Endothelial cell of umbilical vein (primary cell): ENCODE measurements at regions not wholly inside any gene's neighbourhood (a gene's known extent, or its start where the extent isn't known, plus 50 kb on each side); places are given as distances from the start of the nearest gene placed in this dataset.

ENCODE experiments used
- BruUV-seq: library from RNA; stranded (reverse); fragments of 400-500 nt; replicated peaks from 2 replicates; lab custom pipeline; 2021; lab: Mats Ljungman, UMichigan
- CTCF ChIA-PET: fragments of 300-600, 350-600 bp; sonication (Branson Sonifier 250); formaldehyde crosslinking; loops from one replicate; lab custom pipeline; 2021; ENCODE audit warnings: antibody characterized with exemption, inconsistent platforms; lab: Charles Lee
- POLR2A ChIA-PET: fragments of 300-600, 350-600 bp; sonication (Branson Sonifier 250); formaldehyde crosslinking; loops from one replicate; lab custom pipeline; 2021; ENCODE audit warnings: antibody characterized with exemption, inconsistent platforms; lab: Charles Lee
- DNase-seq: peaks from one replicate; pipeline ENCODE4 v3.0.0-alpha.2; 2011; ENCODE audit warnings: low read depth, low spot score
- FAIRE-seq: peaks from 2 replicates; lab custom pipeline; 2011; peaks lifted over from hg19 to GRCh38; lab: Jason Lieb, UNC
- H2AFZ ChIP-seq: 2 replicates; pipeline ENCODE4 v1.6.0; 2012; ENCODE audit warnings: low read depth, low read length, control low read depth, inconsistent platforms
- H3K27ac ChIP-seq: 2 replicates; pipeline ENCODE4 v1.5.1; 2011; ENCODE audit warnings: low read depth, mild to moderate bottlenecking, control low read depth, low read length, moderate library complexity; ENCODE audit not compliant: insufficient read depth
- H3K27me3 ChIP-seq, 2 experiments: 2 replicates each; pipeline versions ENCODE4 v1.6.0 to v1.6.1; 2011; ENCODE audit warnings: low read length in 2 of 2, mixed read lengths in 1 of 2; ENCODE audit not compliant: control insufficient read depth in 2 of 2, insufficient read depth in 2 of 2
- H3K36me3 ChIP-seq, 2 experiments: 2 replicates in 1 of 2; 3 replicates in 1 of 2; pipeline ENCODE4 v1.5.1; 2011; ENCODE audit warnings: low read length in 2 of 2, mild to moderate bottlenecking in 1 of 2, moderate library complexity in 1 of 2; ENCODE audit not compliant: control insufficient read depth in 2 of 2, insufficient read depth in 2 of 2; ENCODE audit errors: extremely low read depth in 1 of 2
- H3K4me1 ChIP-seq: 3 replicates; pipeline ENCODE4 v1.5.1; 2011; ENCODE audit warnings: mild to moderate bottlenecking, low read length; ENCODE audit not compliant: control insufficient read depth, insufficient read depth; ENCODE audit errors: extremely low read depth
- H3K4me2 ChIP-seq: 2 replicates; pipeline ENCODE4 v1.6.1; 2011; ENCODE audit warnings: low read length, control low read depth, mixed read lengths; ENCODE audit not compliant: insufficient read depth
- H3K4me3 ChIP-seq, 3 experiments: fragments of 200-600 bp in 1 of 3; sonication (generic), shearing (Covaris generic) in 1 of 3; replicated peaks in 1 of 3; 2 replicates each; pipeline ENCODE4 v1.5.1; 2011 to 2016; ENCODE audit warnings: control low read depth in 3 of 3, low read length in 3 of 3, mild to moderate bottlenecking in 2 of 3, inconsistent platforms in 1 of 3, low read depth in 1 of 3, moderate library complexity in 1 of 3; ENCODE audit not compliant: insufficient read depth in 1 of 3
- H3K79me2 ChIP-seq: 2 replicates; pipeline ENCODE4 v1.6.0; 2012; ENCODE audit warnings: low read length, inconsistent platforms; ENCODE audit not compliant: control insufficient read depth, insufficient read depth
- H3K9ac ChIP-seq: replicated peaks from 2 replicates; pipeline ENCODE3; 2011; ENCODE audit warnings: low read length, control low read depth; ENCODE audit not compliant: insufficient read depth; ENCODE audit errors: extremely low read depth
- H3K9me1 ChIP-seq: replicated peaks from 3 replicates; pipeline ENCODE4 v1.6.0; 2011; ENCODE audit warnings: mild to moderate bottlenecking, low read length; ENCODE audit not compliant: control insufficient read depth, insufficient read depth; ENCODE audit errors: extremely low read depth
- H3K9me3 ChIP-seq: replicated peaks from 2 replicates; pipeline ENCODE4 v1.5.1; 2012; ENCODE audit warnings: low read length, inconsistent platforms; ENCODE audit not compliant: control insufficient read depth, insufficient read depth
- H4K20me1 ChIP-seq: replicated peaks from 2 replicates; pipeline ENCODE3; 2011; ENCODE audit warnings: mild to moderate bottlenecking, low read length; ENCODE audit not compliant: control insufficient read depth, insufficient read depth; ENCODE audit errors: extremely low read depth
- EZH2 ChIP-seq: IDR thresholded peaks from 2 replicates; pipeline ENCODE4 v1.6.1; 2012; ENCODE audit warnings: borderline replicate concordance, low read depth, mild to moderate bottlenecking, moderate library complexity, low read length, inconsistent platforms; ENCODE audit not compliant: severe bottlenecking
- FOS ChIP-seq: IDR thresholded peaks from 2 replicates; pipeline ENCODE4 v1.6.1; 2011; ENCODE audit warnings: mild to moderate bottlenecking, low read length, moderate library complexity, borderline replicate concordance; ENCODE audit not compliant: insufficient read depth
- GATA2 ChIP-seq: IDR thresholded peaks from 2 replicates; pipeline ENCODE4 v1.7.0; 2011; ENCODE audit warnings: low read depth, mild to moderate bottlenecking, moderate library complexity, mixed read lengths, low read length; ENCODE audit not compliant: insufficient read length, insufficient read depth
- JUN ChIP-seq: IDR thresholded peaks from 2 replicates; pipeline ENCODE4 v1.6.1; 2011; ENCODE audit warnings: borderline replicate concordance, low read depth; ENCODE audit not compliant: insufficient read length, insufficient read depth
- MYC ChIP-seq: IDR thresholded peaks from one replicate; pipeline ENCODE4 v1.6.1; 2011; ENCODE audit warnings: mild to moderate bottlenecking, low read depth, low read length
- POLR2A ChIP-seq: IDR thresholded peaks from 2 replicates; pipeline ENCODE4 v1.6.1; 2012; ENCODE audit warnings: low read depth, mild to moderate bottlenecking, control low read depth, low read length
- POLR2AphosphoS5 ChIP-seq: IDR thresholded peaks from 2 replicates; pipeline ENCODE4 v1.6.1; 2012; ENCODE audit warnings: low read depth, mild to moderate bottlenecking, control low read depth, low read length, moderate library complexity; ENCODE audit not compliant: insufficient read depth
- dilution Hi-C: fragments of 300-500 bp; cut with MboI; formaldehyde crosslinking; loops from one replicate; pipeline ENCODE4 v1.15.0; 2019; ENCODE audit warnings: low sequenced_read_pairs; ENCODE audit not compliant: extremely low pct_ligation_motif_present
- intact Hi-C: fragments of 100-400 bp; cut with micrococcal nuclease; formaldehyde crosslinking; loops from one replicate; pipeline ENCODE4 v1.10.0; 2022
- TF ChIP-seq, protein P1 (sequence below): IDR thresholded peaks from 2 replicates; pipeline ENCODE4 v1.6.1; 2011; ENCODE audit not compliant: insufficient read depth, insufficient read length
- TF ChIP-seq, protein P2 (sequence below), 2 donors: IDR thresholded peaks; 1 replicate in 1 of 2; 2 replicates in 1 of 2; pipeline ENCODE4 v1.5.1; 2011; ENCODE audit warnings: low read length in 2 of 2, mild to moderate bottlenecking in 2 of 2, moderate library complexity in 2 of 2, control low read depth in 1 of 2, inconsistent platforms in 1 of 2, low read depth in 1 of 2; ENCODE audit not compliant: insufficient read depth in 1 of 2; ENCODE audit errors: extremely low read depth in 1 of 2

DNA sequence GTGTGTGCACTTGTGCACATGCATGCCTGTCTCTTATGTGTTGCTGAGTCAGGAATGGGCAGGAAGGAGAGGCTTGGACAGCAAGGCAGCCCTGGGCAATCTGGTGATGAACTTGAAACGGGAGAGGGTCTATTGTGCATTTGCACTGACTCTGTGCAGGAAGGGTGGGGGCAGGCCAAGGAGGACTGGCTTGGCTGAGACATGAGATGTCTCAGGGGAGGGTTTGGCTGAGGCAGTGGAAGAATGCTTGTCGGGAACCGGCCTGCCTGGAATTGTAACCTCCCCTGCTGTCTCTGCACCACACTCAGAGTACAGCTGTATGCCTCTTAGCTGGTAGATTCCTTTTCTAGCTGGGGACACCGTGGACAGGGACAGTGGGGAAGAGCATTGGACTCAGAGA, 176.1 kb upstream of the TNP1 start:
- H3K79me2 ChIP-seq, result no peaks in the 10 kb centered on the region
- no peaks in the 10 kb centered on the region for H3K9me1 ChIP-seq
- no peak overlapping the region for H3K4me2 ChIP-seq
- BruUV-seq, result no TSS peak
- CTCF ChIA-PET, result no interaction called here
- dilution Hi-C loops, result no loop called here
- H3K9ac ChIP-seq, result no peak overlapping the region
- POLR2A ChIA-PET, result no interaction called here
- H3K27ac ChIP-seq, result no peak overlapping the region
- no peaks in the 10 kb centered on the region for H3K9me3 ChIP-seq
- H3K27me3 ChIP-seq, result peaks cover 1 to 2% of the 10 kb centered on the region in 2 experiments
- no peak overlapping the region for H3K4me3 ChIP-seq
- no peak overlapping the region for H2AFZ ChIP-seq
- no peak for DNase-seq
- intact Hi-C loops, result no loop called here
- no peaks in the 10 kb centered on the region for H3K4me1 ChIP-seq
- no peak for FAIRE-seq
- TF ChIP-seq, protein P1, sequence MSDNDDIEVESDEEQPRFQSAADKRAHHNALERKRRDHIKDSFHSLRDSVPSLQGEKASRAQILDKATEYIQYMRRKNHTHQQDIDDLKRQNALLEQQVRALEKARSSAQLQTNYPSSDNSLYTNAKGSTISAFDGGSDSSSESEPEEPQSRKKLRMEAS, result no peak
- no peak for TF ChIP-seq EZH2
- TF ChIP-seq POLR2AphosphoS5, result no peak
- TF ChIP-seq JUN, result no peak
- no peak for TF ChIP-seq FOS
- TF ChIP-seq POLR2A, result no peak
- no peak for TF ChIP-seq GATA2
- TF ChIP-seq MYC, result no peak
- TF ChIP-seq, protein P2, sequence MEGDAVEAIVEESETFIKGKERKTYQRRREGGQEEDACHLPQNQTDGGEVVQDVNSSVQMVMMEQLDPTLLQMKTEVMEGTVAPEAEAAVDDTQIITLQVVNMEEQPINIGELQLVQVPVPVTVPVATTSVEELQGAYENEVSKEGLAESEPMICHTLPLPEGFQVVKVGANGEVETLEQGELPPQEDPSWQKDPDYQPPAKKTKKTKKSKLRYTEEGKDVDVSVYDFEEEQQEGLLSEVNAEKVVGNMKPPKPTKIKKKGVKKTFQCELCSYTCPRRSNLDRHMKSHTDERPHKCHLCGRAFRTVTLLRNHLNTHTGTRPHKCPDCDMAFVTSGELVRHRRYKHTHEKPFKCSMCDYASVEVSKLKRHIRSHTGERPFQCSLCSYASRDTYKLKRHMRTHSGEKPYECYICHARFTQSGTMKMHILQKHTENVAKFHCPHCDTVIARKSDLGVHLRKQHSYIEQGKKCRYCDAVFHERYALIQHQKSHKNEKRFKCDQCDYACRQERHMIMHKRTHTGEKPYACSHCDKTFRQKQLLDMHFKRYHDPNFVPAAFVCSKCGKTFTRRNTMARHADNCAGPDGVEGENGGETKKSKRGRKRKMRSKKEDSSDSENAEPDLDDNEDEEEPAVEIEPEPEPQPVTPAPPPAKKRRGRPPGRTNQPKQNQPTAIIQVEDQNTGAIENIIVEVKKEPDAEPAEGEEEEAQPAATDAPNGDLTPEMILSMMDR (IDR thresholded peaks at IDR 0.05; ENCODE audit: extremely low read depth in 1 of 2, insufficient read depth in 1 of 2, low read depth in 1 of 2, low read length in 2 of 2), result no peak
- no peaks in the 10 kb centered on the region for H4K20me1 ChIP-seq
- no peaks in the 10 kb centered on the region for H3K36me3 ChIP-seq
